Peyer's patch (tissue), 4 donors: ENCODE measurements at regions not wholly inside any gene's neighbourhood (a gene's known extent, or its start where the extent isn't known, plus 50 kb on each side); places are given as distances from the start of the nearest gene placed in this dataset.

Source experiments
- POLR2A ChIP-seq, 2 donors: fragments of 450-650 bp; IDR thresholded peaks; one replicate each; pipeline ENCODE4 v1.5.1; 2017; ENCODE audit warnings: antibody characterized with exemption in 2 of 2, mild to moderate bottlenecking in 2 of 2, moderate library complexity in 2 of 2
- TF ChIP-seq, protein P1 (sequence below), 6 experiments: fragments of 450-650 bp in 4 of 6; fragments of 200-600 bp in 2 of 6; sonication (generic) in 1 of 6; IDR thresholded peaks; one replicate each; pipeline ENCODE4 v1.5.1; 2017 to 2019; ENCODE audit warnings: antibody characterized with exemption in 6 of 6, mild to moderate bottlenecking in 3 of 6, moderate library complexity in 1 of 6

DNA sequence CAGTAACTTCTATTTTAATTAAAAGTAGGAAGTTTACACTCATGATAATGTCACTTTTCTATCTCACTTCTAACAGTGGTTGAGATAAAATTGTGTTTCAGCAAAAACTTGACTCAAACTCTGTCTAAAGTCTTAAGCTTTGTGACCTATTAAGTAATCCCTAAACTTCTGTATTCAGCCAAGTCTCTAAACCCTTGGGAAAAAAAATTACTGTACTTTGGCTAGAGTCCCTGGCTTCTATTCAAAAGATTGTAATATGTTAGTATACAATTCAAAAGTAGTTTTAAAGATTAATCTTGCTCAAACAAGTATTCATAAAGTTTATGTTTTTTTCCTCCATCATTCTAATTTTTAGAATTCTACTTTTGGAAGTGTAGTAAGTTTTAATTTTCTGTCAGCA is 1248.8 kb downstream of the UQCRFS1 start:
- TF ChIP-seq, protein P1, sequence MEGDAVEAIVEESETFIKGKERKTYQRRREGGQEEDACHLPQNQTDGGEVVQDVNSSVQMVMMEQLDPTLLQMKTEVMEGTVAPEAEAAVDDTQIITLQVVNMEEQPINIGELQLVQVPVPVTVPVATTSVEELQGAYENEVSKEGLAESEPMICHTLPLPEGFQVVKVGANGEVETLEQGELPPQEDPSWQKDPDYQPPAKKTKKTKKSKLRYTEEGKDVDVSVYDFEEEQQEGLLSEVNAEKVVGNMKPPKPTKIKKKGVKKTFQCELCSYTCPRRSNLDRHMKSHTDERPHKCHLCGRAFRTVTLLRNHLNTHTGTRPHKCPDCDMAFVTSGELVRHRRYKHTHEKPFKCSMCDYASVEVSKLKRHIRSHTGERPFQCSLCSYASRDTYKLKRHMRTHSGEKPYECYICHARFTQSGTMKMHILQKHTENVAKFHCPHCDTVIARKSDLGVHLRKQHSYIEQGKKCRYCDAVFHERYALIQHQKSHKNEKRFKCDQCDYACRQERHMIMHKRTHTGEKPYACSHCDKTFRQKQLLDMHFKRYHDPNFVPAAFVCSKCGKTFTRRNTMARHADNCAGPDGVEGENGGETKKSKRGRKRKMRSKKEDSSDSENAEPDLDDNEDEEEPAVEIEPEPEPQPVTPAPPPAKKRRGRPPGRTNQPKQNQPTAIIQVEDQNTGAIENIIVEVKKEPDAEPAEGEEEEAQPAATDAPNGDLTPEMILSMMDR (IDR thresholded peaks at IDR 0.05) = no peak
- TF ChIP-seq POLR2A (IDR thresholded peaks at IDR 0.05) = no peak
